ENCODE measurements at regions not wholly inside any gene's neighbourhood (a gene's known extent, or its start where the extent isn't known, plus 50 kb on each side); places are given as distances from the start of the nearest gene placed in this dataset.

- DNase-seq (ENCODE audit: extremely low spot score): no peak
- intact Hi-C loops (cut with DNase I): no loop called here
- no peak for TF ChIP-seq POLR2A (IDR thresholded peaks at IDR 0.05; ENCODE audit: low read depth)
- TF ChIP-seq POLR2AphosphoS5 (IDR thresholded peaks at IDR 0.05): no peak
- TF ChIP-seq CTCF (IDR thresholded peaks at IDR 0.05): no peak
- no peak overlapping the region for H3K27ac ChIP-seq (replicated peaks in 1 of 4)
- no peaks in the 10 kb centered on the region for H3K9me3 ChIP-seq
- 78% methylated on average over 3 of the region's 3 CpGs for WGBS
- H3K36me3 ChIP-seq: no peaks in the 10 kb centered on the region
- peaks cover 0 to 43% (median 28%) of the 10 kb centered on the region in 4 donors for H3K4me1 ChIP-seq
- no peak overlapping the region for H3K4me3 ChIP-seq
- H3K27me3 ChIP-seq: no peaks in the 10 kb centered on the region
Measured at GRCh38 chr3:177484206-177484605, 286.9 kb upstream of the TBL1XR1 start.

- TF ChIP-seq CTCF (IDR thresholded peaks at IDR 0.05) (no peak), POLR2A (IDR thresholded peaks at IDR 0.05; ENCODE audit: low read depth) (no peak), EP300 (IDR thresholded peaks at IDR 0.05) (no peak), POLR2AphosphoS5 (IDR thresholded peaks at IDR 0.05) (no peak)
- WGBS: 91% methylated on average over 2 of the region's 2 CpGs
- Histone ChIP-seq H3K27me3 (no peaks in the 10 kb centered on the region), H3K27ac (replicated peaks in 1 of 4) (no peak overlapping the region), H3K4me1 (peaks cover 0 to 42% (median 23%) of the 10 kb centered on the region in 4 donors), H3K36me3 (no peaks in the 10 kb centered on the region), H3K9me3 (no peaks in the 10 kb centered on the region), H3K4me3 (no peak overlapping the region)
- DNase-seq (ENCODE audit: extremely low spot score): no peak
- intact Hi-C loops (cut with DNase I): no loop called here
Measured at GRCh38 chr3:177484926-177485325, 287.6 kb upstream of the TBL1XR1 start.

- H3K9me3 ChIP-seq: no peaks in the 10 kb centered on the region
- no peaks in the 10 kb centered on the region for H3K27me3 ChIP-seq
- H3K27ac ChIP-seq (replicated peaks in 1 of 4): no peak overlapping the region
- no peaks in the 10 kb centered on the region for H3K36me3 ChIP-seq
- TF ChIP-seq POLR2A (IDR thresholded peaks at IDR 0.05; ENCODE audit: low read depth): no peak
- no peak for TF ChIP-seq EP300 (IDR thresholded peaks at IDR 0.05)
- TF ChIP-seq POLR2AphosphoS5 (IDR thresholded peaks at IDR 0.05): no peak
- no peak for TF ChIP-seq CTCF (IDR thresholded peaks at IDR 0.05)
- no peak for DNase-seq (ENCODE audit: extremely low spot score)
- peaks cover 15 to 47% (median 25%) of the 10 kb centered on the region in 4 donors for H3K4me1 ChIP-seq
- no peak overlapping the region for H3K4me3 ChIP-seq
- 77% methylated on average over 3 of the region's 3 CpGs for WGBS
- intact Hi-C loops (cut with DNase I): no loop called here
Measured at GRCh38 chr3:177487635-177488186, 290.4 kb upstream of the TBL1XR1 start.

- no peaks in the 10 kb centered on the region for H3K36me3 ChIP-seq
- intact Hi-C loops (cut with DNase I): no loop called here
- H3K27ac ChIP-seq (replicated peaks in 1 of 4): no peak overlapping the region
Measured at GRCh38 chr3:177488740-177489139, 291.5 kb upstream of the TBL1XR1 start.

More at GRCh38 chr3:177488740-177489139, 291.5 kb upstream of the TBL1XR1 start:
- Histone ChIP-seq H3K9me3 (no peaks in the 10 kb centered on the region), H3K4me3 (no peak overlapping the region), H3K4me1 (peaks cover 15 to 37% (median 21%) of the 10 kb centered on the region in 4 donors), H3K27me3 (no peaks in the 10 kb centered on the region)
- WGBS: 41% methylated on average over 2 of the region's 2 CpGs
- TF ChIP-seq POLR2AphosphoS5 (IDR thresholded peaks at IDR 0.05) (no peak), POLR2A (IDR thresholded peaks at IDR 0.05; ENCODE audit: low read depth) (no peak), EP300 (IDR thresholded peaks at IDR 0.05) (no peak), CTCF (IDR thresholded peaks at IDR 0.05) (no peak)
- no peak for DNase-seq (ENCODE audit: extremely low spot score)
